ENCODE measurements at regions not wholly inside any gene's neighbourhood (a gene's known extent, or its start where the extent isn't known, plus 50 kb on each side); places are given as distances from the start of the nearest gene placed in this dataset.

DNA sequence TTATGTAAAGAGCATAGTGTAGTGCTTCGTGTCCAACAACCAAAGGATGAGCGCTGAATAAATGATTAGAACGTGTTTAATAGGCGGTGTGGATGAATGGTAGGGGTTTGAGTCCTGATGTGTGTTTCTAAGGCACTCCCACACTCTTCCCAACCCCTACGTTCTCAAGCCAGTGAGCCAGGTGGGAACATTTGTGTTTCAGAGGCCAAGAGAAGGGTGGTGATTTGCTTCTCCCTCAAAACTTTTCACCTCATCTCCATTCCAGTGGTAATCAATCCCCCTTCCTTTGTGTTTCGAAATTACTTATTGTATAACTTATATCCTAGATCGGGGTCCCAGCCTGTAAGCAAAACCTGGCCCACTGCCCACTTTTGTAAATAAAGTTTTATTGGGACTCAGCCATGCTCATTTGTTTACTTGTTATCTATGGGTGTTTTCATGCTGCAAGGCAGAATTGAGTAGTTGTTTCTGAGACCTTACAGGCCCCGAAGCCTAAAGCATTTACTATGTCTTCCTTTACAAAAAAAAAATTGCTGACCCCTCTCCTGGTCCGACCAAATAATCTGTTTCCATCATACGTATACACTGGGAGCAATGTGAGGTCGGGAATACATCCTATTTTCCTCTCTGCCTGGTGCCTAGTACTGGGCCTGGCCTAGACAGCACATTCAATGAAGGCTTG is 150.8 kb upstream of the MYCN start:
- DNase-seq (no peak), ATAC-seq (no peak)
- Histone ChIP-seq H3K36me3 (no peaks in the 10 kb centered on the region), H3K27ac (no peak overlapping the region), H3K27me3 (no peaks in the 10 kb centered on the region), H3K4me3 (no peak overlapping the region), H3K9me3 (no peaks in the 10 kb centered on the region), H3K4me1 (no peaks in the 10 kb centered on the region)
- TF ChIP-seq CTCF (IDR thresholded peaks at IDR 0.05) = no peak
- intact Hi-C loops (cut with DNase I) = no loop called here

DNA sequence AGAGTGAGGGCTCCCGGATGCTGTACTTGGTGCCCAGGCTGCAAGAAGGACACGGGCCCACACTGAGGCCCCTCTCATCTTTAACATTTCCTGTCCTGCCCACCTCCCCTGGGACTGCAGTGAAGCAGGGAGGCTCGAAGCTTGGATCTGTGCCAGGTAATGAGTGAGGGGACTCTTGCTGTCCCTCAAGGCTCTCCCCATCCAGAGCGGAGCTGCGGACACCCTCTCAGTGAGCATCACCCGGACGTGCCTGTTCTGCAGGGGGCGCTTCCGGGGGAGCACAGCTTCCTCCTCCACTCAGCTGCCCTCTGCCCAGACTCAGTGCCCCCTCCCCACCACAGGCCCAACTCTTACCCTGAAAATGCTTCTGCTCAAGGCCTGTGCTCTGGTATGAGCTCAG is 150.0 kb upstream of the MYCN start:
- no peaks in the 10 kb centered on the region for H3K4me1 ChIP-seq
- H3K27me3 ChIP-seq = no peaks in the 10 kb centered on the region
- no peaks in the 10 kb centered on the region for H3K9me3 ChIP-seq
- intact Hi-C loops (cut with DNase I) = no loop called here
- TF ChIP-seq CTCF (IDR thresholded peaks at IDR 0.05) = no peak
- no peak for ATAC-seq
- H3K36me3 ChIP-seq = no peaks in the 10 kb centered on the region
- DNase-seq = no peak
- H3K4me3 ChIP-seq = no peak overlapping the region
- H3K27ac ChIP-seq = no peak overlapping the region

DNA sequence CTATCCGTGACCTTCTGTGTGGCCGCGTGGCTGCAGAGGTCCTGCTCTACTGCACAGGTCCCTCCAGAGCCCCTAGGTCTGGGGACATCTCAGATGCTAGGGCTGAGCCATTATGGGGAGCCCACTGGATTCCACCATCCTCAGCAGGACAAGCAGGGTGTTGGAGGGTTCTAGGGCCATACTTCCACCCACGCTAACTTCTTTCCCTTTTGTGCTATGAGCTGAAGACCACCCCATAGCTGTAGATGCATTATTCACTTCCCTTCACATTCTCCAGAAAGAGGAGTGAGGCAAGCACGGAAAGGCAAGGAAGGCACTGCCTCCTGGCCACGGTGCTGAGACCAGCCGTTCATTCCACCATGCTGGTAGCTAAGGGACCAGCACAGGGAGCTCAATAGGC is 149.5 kb upstream of the MYCN start:
- DNase-seq = no peak
- Histone ChIP-seq H3K4me3 (no peak overlapping the region), H3K27me3 (no peaks in the 10 kb centered on the region), H3K36me3 (no peaks in the 10 kb centered on the region), H3K27ac (no peak overlapping the region), H3K4me1 (peaks cover 5% of the 10 kb centered on the region), H3K9me3 (no peaks in the 10 kb centered on the region)
- no peak for ATAC-seq
- no peak for TF ChIP-seq CTCF (IDR thresholded peaks at IDR 0.05)
- intact Hi-C loops (cut with DNase I) = no loop called here

GRCh38 chr2:15791294-15791693 is 149.1 kb upstream of the MYCN start:
- ATAC-seq (no peak), DNase-seq (no peak)
- TF ChIP-seq CTCF (IDR thresholded peaks at IDR 0.05) = no peak
- peaks cover 5% of the 10 kb centered on the region for H3K4me1 ChIP-seq
- intact Hi-C loops (cut with DNase I) = no loop called here
- no peak overlapping the region for H3K4me3 ChIP-seq
- H3K36me3 ChIP-seq = no peaks in the 10 kb centered on the region
- H3K27me3 ChIP-seq = no peaks in the 10 kb centered on the region
- no peak overlapping the region for H3K27ac ChIP-seq
- H3K9me3 ChIP-seq = no peaks in the 10 kb centered on the region

GRCh38 chr2:15792331-15792730 is 148.0 kb upstream of the MYCN start:
- Histone ChIP-seq H3K36me3 (no peaks in the 10 kb centered on the region), H3K4me3 (no peak overlapping the region), H3K9me3 (no peaks in the 10 kb centered on the region), H3K4me1 (peaks cover 5% of the 10 kb centered on the region), H3K27me3 (no peaks in the 10 kb centered on the region), H3K27ac (no peak overlapping the region)
- intact Hi-C loops (cut with DNase I) = no loop called here
- ATAC-seq = no peak
- TF ChIP-seq CTCF (IDR thresholded peaks at IDR 0.05) = no peak
- no peak for DNase-seq

Data from upper lobe of right lung (tissue), 1 donor.